ENCODE measurements at regions not wholly inside any gene's neighbourhood (a gene's known extent, or its start where the extent isn't known, plus 50 kb on each side); places are given as distances from the start of the nearest gene placed in this dataset.
"Not testable (repeated sequence)": the region's sequence is repeated elsewhere in the genome, so short reads cannot be mapped to it uniquely, and the experiment has no call there.

DNA sequence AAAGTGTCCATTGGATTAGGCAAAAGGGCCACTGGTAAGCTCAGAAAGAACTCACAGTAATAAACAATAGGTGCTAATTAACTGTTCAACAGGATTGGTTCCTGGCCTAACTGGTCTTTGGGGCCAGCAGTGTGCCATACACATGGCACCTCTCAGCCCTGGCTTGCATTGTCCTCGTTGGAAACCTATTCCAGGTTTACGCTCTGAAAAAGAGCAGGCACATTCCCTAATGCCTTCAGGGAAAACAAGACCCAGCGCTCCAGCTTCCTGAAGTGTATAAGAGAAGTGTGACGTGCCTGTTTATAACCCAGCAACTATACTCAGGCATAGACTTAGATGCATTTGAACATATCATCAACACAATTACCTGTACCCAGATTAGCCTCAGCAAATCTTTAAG is 51.9 kb upstream of the RBM47 start:
- DNase-seq (ENCODE audit: low spot score), result no peak

DNA sequence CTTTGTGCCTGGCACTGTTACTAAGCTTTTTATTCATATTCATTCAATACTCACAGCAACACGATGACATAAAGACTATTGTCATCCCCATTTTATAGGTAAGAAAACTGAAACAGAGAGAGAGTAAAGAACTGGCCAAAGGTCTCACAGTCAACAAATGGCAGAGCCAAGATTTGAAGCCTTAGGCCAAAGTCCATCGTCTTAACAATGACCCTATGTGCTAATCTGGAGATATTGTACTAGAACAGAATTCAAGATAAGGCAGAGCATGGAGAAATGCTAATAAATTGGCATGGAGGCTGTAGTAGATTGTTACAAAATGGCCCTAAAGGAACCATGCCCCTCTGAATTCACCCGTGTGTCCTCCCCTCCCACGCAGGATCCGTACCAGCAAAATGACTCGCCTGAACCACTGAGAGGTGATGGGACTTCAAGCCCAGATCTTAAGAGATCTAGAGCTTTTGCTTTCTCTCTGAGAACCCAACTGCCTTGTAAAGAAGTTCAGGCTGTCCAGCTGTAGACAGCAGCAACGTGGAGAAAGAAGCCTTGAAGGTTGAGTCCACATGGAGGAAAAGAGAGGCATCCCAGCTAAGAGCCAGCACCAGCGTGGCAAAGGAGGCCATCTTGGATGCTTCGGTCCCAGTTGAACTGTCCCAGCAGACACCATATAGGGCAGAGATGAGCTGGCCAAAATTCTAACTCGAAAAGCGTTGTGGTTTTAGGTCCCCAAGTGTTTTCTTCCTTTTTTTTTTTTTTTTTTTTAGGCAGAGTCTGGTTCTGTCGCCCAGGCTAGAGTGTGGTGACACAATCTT is 52.8 kb upstream of the RBM47 start:
- DNase-seq (ENCODE audit: low spot score), result no peak

DNA sequence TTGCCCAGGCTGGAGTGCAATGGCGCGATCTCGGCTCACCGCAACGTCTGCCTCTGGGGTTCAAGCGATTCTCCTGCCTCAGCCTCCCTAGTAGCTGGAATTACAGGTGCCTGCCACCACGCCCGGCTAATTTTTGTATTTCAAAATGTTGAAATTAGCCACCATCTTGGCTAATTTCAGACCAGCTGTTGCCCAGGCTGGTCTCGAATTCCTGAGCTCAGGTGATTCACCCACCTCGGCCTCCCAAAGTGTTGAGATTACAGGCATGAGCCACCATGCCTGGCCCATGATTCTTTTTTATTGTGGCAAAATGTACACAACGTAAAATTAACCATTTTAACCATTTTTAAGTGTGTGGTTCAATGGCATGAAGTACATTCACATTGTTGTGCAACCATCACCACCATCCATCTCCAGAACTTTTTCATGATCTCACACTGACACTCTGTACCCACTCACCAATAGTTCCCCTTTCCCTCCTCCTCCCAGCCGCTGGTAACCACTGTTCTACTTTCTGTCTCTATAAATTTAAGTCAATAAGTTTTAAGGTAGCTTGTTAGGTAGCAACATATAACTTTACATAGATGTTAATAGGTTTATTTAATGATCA is 54.0 kb upstream of the RBM47 start:
- not testable (repeated sequence) for DNase-seq (ENCODE audit: low spot score)

DNA sequence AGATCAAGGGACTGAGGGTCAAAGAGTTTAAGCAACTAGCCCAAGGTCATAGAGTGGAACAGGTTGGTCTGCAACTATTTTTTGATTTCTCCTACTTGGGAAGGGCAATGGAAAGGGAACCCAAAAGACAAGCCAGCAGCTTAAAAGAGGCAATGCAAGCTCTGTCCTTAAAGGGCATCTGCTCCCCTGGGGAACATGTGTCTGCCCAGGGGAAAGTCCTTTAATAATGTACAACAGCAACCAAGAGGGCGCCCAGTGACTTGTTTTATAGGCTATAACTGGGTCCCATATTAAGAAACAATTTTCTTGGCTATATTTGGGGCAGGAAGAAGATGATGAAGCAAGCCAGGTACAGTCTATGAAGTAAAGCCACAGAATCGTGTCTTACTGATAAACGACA is 54.7 kb upstream of the RBM47 start:
- no peak for DNase-seq (ENCODE audit: low spot score)

DNA sequence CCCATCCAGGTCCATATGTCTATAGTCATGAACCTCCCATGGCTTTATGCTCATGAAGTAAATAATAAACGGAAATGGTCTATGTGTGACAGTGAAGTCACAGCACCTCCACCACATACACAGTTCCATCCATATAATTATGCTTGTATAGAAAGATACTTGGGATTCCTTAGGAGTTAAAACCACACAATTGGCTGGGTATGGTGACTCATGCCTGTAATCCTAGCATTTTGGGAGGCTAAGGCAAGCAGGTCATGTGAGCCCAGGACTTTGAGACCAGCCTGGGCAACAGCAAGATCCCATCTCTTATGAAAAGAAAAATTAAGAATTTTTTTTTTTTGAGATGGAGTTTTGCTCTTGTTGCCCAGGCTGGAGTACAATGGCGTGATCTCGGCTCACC is 55.6 kb upstream of the RBM47 start:
- DNase-seq (ENCODE audit: low spot score), result no peak

DNA sequence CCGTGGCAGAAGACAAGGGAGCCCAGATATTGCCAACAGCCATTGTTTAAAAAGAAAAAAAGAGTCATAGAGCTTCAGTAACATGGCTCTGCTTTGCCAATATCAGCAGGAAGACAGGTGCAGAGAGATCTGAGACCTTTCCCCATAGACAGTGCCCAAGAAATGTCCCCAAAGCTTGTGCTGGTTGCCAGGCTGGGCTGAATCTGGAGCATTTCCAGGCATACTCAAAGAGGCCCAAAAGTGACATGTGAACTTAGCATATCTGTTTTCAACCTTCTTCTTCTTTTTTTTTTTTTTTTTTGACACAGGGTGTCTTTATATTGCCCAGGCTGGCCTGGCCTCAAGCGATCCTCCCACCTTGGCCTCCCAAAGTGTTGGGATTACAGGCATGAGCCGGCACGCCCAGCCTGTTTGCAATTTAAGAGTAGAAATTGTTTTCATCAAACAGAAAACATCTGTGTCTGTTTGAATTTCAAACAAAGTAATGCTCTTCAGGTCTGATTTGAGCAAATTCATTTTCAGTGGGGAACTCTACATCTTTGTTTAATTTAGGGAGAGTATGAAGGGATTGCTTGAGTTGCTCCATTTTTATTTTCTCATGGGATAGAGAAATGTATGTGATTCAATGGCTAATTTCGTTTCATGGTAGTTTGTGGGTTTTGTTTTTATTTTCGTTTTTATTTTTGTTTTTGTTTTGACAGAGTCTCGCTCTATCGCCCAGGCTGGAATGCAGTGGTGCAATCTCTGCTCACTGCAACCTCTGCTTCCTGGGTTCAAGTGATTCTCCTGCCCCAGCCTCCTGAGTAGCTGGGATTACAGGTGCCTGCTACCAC is 56.6 kb upstream of the RBM47 start:
- DNase-seq (ENCODE audit: low spot score), result no peak

DNA sequence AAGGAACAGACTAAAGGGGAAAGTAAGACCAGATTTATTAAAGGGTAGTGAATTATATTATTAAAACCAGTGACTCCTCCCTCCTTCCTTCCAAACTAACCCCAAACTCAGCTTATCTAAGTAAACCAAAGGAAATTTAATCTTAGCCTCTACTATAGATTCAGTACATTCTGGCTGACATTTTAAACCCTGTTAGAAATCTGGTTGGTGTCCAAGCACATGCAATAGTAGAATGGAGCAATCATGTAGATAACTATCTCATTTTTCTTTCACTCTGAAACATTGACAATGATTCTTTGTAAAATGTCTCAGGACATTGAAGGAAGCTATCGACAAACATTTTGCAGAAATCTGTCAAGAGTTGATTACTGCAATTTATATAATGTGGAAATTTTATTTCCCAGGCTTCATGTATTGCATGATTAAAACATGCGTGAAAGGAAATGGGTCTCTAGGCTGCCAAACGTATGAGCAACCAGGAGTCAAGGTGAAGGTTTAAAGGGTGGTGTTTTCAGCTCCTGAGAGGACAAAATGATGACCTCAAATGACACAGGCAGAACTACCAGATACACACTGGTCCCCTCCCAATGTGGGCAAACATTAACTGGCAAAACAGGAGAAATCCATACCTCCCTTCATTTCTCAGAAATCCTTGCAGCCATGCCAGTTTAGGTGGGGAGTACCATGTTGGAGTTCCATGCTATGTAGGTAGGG is 58.2 kb upstream of the RBM47 start:
- peak; percentile 14 for DNase-seq (ENCODE audit: low spot score)

DNA sequence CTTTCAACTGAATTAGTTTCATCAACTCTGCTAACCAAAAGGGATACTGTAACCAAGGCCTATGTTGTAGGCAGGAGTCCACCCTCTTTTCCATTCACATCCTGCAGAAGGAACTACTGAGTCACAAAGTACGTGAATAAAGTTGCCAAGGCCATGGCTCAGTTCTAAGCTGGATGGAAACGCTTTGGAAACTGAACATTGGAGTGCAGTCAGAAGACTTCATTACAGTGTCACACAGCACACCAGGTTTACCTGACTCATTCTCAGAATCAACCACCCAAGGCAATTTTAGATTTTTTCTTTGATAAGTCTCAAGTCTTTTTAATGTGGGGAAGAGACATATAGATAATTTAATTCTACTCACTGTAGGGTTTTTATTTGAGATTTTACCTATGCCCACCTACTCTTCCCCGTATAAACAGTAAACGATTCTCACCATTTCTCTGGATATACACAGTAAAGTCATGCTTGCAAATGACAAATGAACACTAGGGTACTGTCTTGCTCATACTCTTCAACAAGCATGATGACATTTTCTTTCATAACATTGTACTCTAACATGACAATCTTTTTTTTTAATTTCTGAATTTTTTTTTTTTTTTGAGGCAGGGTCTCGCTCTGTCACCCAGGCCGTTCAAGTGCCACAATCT is 58.9 kb upstream of the RBM47 start:
- no peak for DNase-seq (ENCODE audit: low spot score)

DNA sequence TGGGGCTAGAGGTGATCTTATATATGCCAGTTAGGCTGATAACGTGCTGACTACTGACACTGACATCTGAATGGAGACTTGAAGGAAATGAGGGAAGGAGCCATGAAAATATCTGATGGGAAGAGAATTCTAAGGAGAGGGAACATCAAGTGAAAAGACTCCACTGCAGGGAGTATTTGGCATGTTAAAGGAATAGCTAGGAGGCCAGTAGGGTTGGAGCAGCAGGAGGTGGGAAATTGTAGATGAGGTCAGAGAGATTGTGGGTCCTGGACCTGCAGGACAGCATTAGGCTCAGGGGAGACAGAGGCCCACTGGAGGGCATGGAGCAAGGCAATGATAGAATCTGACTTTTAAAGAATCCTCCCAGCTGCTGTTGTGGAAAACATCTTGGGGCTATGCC is 55.8 kb upstream of the NSUN7 start:
- no peak for DNase-seq (ENCODE audit: low spot score)

DNA sequence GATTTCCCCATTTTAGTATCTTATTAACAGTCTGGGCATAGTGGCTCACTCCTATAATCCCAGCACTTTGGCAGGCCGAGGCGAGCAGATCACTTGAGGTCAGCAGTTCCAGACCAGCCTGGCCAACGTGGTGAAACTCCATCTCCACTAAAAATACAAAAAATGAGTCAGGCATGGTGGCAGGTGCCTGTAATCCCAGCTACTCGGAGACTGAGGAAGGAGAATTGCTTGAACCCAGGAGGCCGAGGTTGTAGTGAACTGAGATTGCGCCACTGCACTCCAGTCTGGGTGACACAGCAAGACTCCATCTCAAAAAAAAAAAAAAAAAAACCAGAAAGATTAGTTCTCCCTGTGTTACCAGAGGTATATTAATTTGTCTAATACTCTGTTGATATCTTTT is 52.3 kb upstream of the NSUN7 start:
- not testable (repeated sequence) for DNase-seq (ENCODE audit: low spot score)

DNA sequence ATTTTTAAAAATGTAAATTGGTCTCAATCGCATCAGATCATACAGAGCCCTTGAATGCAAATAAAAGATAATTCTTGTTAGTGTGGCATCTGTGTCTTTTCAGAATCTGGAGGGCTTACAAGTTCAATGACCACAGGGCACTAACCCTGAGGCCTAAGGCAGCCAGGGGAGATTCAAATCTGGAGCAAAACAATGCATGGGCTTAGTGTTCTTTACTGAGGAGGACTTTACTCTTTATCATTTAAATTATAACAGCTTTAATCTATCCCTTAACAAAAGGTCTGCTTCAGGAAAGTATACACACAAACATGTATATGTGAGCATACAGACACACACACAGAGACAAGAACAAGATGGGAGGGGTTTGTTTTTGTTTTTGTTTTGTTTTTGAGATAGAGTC is 51.0 kb upstream of the NSUN7 start:
- no peak for DNase-seq (ENCODE audit: low spot score)

DNA sequence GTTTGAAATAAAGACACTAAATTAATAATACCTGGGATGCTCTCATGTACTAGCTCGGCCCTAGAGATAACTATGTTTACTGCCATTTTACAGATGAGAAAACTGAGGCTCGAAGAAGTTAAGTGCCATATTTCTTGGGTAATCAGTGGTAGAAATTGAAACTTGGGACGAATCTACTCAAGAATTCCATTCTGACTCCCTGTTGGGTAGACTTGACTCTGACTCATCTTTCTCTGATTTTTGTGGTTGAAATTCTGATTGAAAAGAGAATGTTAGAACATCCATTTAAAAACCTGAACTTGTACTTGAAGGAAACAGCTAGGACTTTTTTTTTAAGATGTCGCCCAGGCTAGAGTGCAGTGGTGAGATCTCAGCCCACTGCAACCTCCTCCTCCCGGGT is 50.1 kb upstream of the NSUN7 start:
- DNase-seq (ENCODE audit: low spot score), result no peak

Data from HuH-7 (cell line).